Fibroblast of lung (primary cell): ENCODE measurements at regions not wholly inside any gene's neighbourhood (a gene's known extent, or its start where the extent isn't known, plus 50 kb on each side); places are given as distances from the start of the nearest gene placed in this dataset.

Experiments
- CTCF ChIP-seq, 2 donors: IDR thresholded peaks in 1 of 2; conservative IDR thresholded peaks in 1 of 2; 1 replicate in 1 of 2; 2 replicates in 1 of 2; pipeline ENCODE4 v1.5.1; 2011 to 2012; ENCODE audit warnings: low read length in 2 of 2, control low read depth in 1 of 2, inconsistent platforms in 1 of 2, low read depth in 1 of 2, mild to moderate bottlenecking in 1 of 2
- EZH2 ChIP-seq: IDR thresholded peaks from 2 replicates; pipeline ENCODE4 v1.5.1; 2012; ENCODE audit warnings: low read length, control low read depth, mild to moderate bottlenecking; ENCODE audit errors: missing control alignments

- TF ChIP-seq CTCF (conservative IDR thresholded peaks at IDR 0.05 in 1 of 2, IDR thresholded peaks at IDR 0.05 in 1 of 2; ENCODE audit: low read depth in 1 of 2, low read length in 2 of 2) (no peak), EZH2 (no peak)
Observed at GRCh38 chr2:187220071-187220470, 228.0 kb downstream of the CALCRL start.
